Esophagus (tissue), 2 donors: ENCODE measurements at regions not wholly inside any gene's neighbourhood (a gene's known extent, or its start where the extent isn't known, plus 50 kb on each side); places are given as distances from the start of the nearest gene placed in this dataset.

Experiments
- H3K27ac ChIP-seq, 2 donors: one replicate each; pipeline ENCODE4 v1.5.1; 2013; ENCODE audit warnings: low read depth in 2 of 2, mild to moderate bottlenecking in 2 of 2, inconsistent platforms in 1 of 2, low read length in 1 of 2, moderate library complexity in 1 of 2
- H3K27me3 ChIP-seq, 2 donors: one replicate each; pipeline ENCODE4 v1.6.1; 2013; ENCODE audit warnings: low read length in 2 of 2, control low read depth in 1 of 2, mild to moderate bottlenecking in 1 of 2; ENCODE audit not compliant: insufficient read depth in 2 of 2, control insufficient read depth in 1 of 2
- H3K36me3 ChIP-seq, 2 donors: one replicate each; pipeline ENCODE4 v1.6.1; 2013; ENCODE audit warnings: low read length in 1 of 2; ENCODE audit not compliant: control insufficient read depth in 2 of 2, insufficient read depth in 2 of 2
- H3K4me1 ChIP-seq, 2 donors: one replicate each; pipeline ENCODE4 v1.6.1; 2013; ENCODE audit warnings: low read length in 1 of 2; ENCODE audit not compliant: control insufficient read depth in 2 of 2, insufficient read depth in 2 of 2
- H3K4me3 ChIP-seq, 2 donors: one replicate each; pipeline ENCODE4 v1.5.1; 2013; ENCODE audit warnings: low read length in 2 of 2, mild to moderate bottlenecking in 2 of 2, low read depth in 1 of 2, moderate library complexity in 1 of 2
- H3K9me3 ChIP-seq, 2 donors: one replicate each; pipeline ENCODE4 v1.6.1; 2013; ENCODE audit warnings: mild to moderate bottlenecking in 2 of 2, low read depth in 1 of 2, low read length in 1 of 2, moderate library complexity in 1 of 2; ENCODE audit not compliant: control insufficient read depth in 2 of 2, insufficient read depth in 1 of 2
- WGBS, 2 donors: extraction: QIAGEN DNeasy Blood & Tissue Kit; methylation state at CpG; one replicate each; pipeline ENCODE4 v1.1.7; 2013; 5-methylcytosine and 5-hydroxymethylcytosine counted together
- donor health status: healthy with polysubstance abuse.
- donor health status: Bipolar disorder and iron deficiency.

DNA sequence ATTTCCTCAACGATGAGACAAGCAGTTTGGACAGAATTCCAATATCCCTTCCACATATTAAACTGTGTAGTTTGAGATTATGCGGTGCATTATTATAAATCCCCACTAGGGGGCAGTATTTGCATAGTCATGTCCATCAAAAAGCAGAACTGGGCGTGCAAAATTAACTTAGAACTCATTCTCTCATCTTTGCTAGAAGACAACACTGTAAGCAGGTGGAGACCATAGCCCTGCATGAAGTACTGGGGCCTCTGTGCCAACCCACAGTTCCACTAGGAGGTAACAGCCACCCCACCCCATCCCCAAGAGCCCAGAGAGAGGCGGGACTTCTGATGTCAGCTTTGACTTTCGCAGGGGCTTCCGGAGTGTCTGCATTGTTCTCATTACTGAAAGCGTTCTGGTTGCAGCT is 106.6 kb upstream of the TMC3 start:
- H3K27me3 ChIP-seq: no peaks in the 10 kb centered on the region
- H3K4me3 ChIP-seq: no peak overlapping the region
- no peak overlapping the region for H3K27ac ChIP-seq
- H3K4me1 ChIP-seq: no peaks in the 10 kb centered on the region
- no peaks in the 10 kb centered on the region for H3K9me3 ChIP-seq
- WGBS, 2 donors: 46 to 47% methylated on average over 7 of the region's 7 CpGs
- no peaks in the 10 kb centered on the region for H3K36me3 ChIP-seq

GRCh38 chr15:81478354-81478753 is 104.3 kb upstream of the TMC3 start:
- no peaks in the 10 kb centered on the region for H3K4me1 ChIP-seq
- no peak overlapping the region for H3K27ac ChIP-seq
- H3K9me3 ChIP-seq: no peaks in the 10 kb centered on the region
- H3K36me3 ChIP-seq: no peaks in the 10 kb centered on the region
- H3K4me3 ChIP-seq: no peak overlapping the region
- H3K27me3 ChIP-seq: no peaks in the 10 kb centered on the region
- 62 to 67% methylated on average over 2 of the region's 2 CpGs for WGBS, 2 donors

- 70 to 81% methylated on average over 1 of the region's 1 CpG for WGBS, 2 donors
- H3K27ac ChIP-seq: no peak overlapping the region
- no peaks in the 10 kb centered on the region for H3K27me3 ChIP-seq
- no peaks in the 10 kb centered on the region for H3K9me3 ChIP-seq
- H3K4me3 ChIP-seq: no peak overlapping the region
- H3K36me3 ChIP-seq: no peaks in the 10 kb centered on the region
- H3K4me1 ChIP-seq: no peaks in the 10 kb centered on the region
Measured at GRCh38 chr15:81475926-81476325, 101.9 kb upstream of the TMC3 start.

- H3K27me3 ChIP-seq: no peaks in the 10 kb centered on the region
- WGBS, 2 donors: 80 to 87% methylated on average over 2 of the region's 2 CpGs
Measured at GRCh38 chr15:81475471-81475870, 101.5 kb upstream of the TMC3 start.

GRCh38 chr15:81473946-81474345 is 99.9 kb upstream of the TMC3 start:
- 91 to 93% methylated on average over 5 of the region's 5 CpGs for WGBS, 2 donors
- Histone ChIP-seq H3K4me3 (no peak overlapping the region), H3K4me1 (no peaks in the 10 kb centered on the region), H3K36me3 (no peaks in the 10 kb centered on the region), H3K9me3 (no peaks in the 10 kb centered on the region), H3K27me3 (no peaks in the 10 kb centered on the region), H3K27ac (no peak overlapping the region)

More at GRCh38 chr15:81475471-81475870, 101.5 kb upstream of the TMC3 start:
- Histone ChIP-seq H3K4me1 (no peaks in the 10 kb centered on the region), H3K4me3 (no peak overlapping the region), H3K9me3 (no peaks in the 10 kb centered on the region), H3K27ac (no peak overlapping the region), H3K36me3 (no peaks in the 10 kb centered on the region)

- Histone ChIP-seq H3K27me3 (no peaks in the 10 kb centered on the region), H3K36me3 (no peaks in the 10 kb centered on the region), H3K4me3 (no peak overlapping the region), H3K4me1 (no peaks in the 10 kb centered on the region), H3K9me3 (no peaks in the 10 kb centered on the region), H3K27ac (no peak overlapping the region)
- WGBS, 2 donors: 84 to 88% methylated on average over 4 of the region's 4 CpGs
Measured at GRCh38 chr15:81473177-81473576, 99.2 kb upstream of the TMC3 start.

DNA sequence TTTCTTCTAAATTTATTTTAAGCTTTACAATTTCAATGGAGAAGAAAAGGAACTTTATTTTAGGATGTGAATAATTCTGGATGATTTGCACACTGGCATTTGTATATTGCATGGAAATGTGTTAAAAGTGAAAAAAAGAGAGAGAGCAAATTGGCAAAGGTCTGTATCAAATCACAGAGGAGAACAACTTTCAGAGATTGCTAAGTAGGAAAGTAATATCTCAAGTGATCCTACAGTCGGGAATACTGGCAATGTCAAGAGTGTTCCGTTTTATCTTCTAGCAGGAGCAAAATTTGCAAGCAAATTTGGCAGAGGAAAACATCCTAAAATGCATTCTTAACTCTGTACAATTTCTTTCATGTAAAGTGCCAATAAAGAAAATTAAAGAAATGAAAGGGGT is 97.1 kb upstream of the TMC3 start:
- Histone ChIP-seq H3K9me3 (peaks cover 0 to 4% of the 10 kb centered on the region in 2 donors), H3K27me3 (peaks cover 0 to 3% of the 10 kb centered on the region in 2 donors), H3K27ac (no peak overlapping the region), H3K36me3 (no peaks in the 10 kb centered on the region), H3K4me1 (no peaks in the 10 kb centered on the region), H3K4me3 (no peak overlapping the region)
- WGBS, 2 donors: 43 to 54% methylated on average over 2 of the region's 2 CpGs

- Histone ChIP-seq H3K4me1 (no peaks in the 10 kb centered on the region), H3K9me3 (peaks cover 0 to 5% of the 10 kb centered on the region in 2 donors), H3K36me3 (no peaks in the 10 kb centered on the region), H3K27ac (no peak overlapping the region), H3K27me3 (peaks cover 0 to 4% of the 10 kb centered on the region in 2 donors), H3K4me3 (no peak overlapping the region)
- 47 to 62% methylated on average over 5 of the region's 5 CpGs for WGBS, 2 donors
Measured at GRCh38 chr15:81469154-81469553, 95.1 kb upstream of the TMC3 start.

DNA sequence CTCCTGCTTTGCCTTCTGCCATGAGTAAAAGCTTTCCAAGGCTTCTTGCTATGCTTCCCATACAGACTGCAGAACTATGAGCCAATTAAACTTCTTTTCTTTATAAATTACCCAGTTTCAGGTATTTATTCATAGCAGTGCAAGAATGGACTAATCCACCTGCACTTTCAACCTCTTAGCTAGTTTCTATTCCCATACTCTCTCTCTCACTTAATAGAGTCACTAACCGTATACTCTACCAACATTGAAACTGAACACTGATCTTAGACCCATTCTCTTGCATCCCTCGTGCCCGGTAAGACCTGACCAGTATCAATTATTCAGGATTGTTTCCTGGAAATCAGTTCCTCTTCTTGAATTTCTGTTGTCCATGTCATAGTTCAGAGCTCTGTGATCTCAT is 92.7 kb upstream of the TMC3 start:
- H3K27me3 ChIP-seq: peaks cover 0 to 4% of the 10 kb centered on the region in 2 donors
- H3K27ac ChIP-seq: no peak overlapping the region
- no peaks in the 10 kb centered on the region for H3K36me3 ChIP-seq
- H3K9me3 ChIP-seq: peaks cover 0 to 5% of the 10 kb centered on the region in 2 donors
- WGBS, 2 donors: 77 to 90% methylated on average over 3 of the region's 3 CpGs
- H3K4me1 ChIP-seq: no peaks in the 10 kb centered on the region
- H3K4me3 ChIP-seq: no peak overlapping the region

DNA sequence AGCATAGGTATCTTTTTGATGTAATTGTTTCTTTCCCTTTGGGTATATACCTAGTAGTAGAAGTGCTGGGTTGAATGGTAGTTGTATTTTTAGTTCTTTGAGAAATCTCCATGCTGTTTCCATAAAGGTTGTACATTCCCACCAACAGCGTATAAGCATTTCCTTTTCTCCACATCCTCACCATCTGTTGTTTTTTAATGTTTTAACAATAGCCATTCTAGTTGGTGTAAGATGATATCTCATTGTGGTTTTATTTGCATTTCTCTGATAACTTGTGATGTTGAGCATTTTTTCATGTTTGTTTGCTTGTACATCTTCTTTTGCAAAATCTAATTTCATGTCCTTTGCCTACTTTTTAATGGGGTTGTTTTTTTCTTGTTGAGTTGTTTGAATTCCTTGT is 80.0 kb upstream of the TMC3 start:
- Histone ChIP-seq H3K27me3 (no peaks in the 10 kb centered on the region), H3K4me1 (no peaks in the 10 kb centered on the region), H3K4me3 (no peak overlapping the region), H3K9me3 (peaks cover 0 to 2% of the 10 kb centered on the region in 2 donors), H3K36me3 (no peaks in the 10 kb centered on the region), H3K27ac (no peak overlapping the region)
- 73 to 90% methylated on average over 1 of the region's 1 CpG for WGBS, 2 donors
